ENCODE measurements at regions not wholly inside any gene's neighbourhood (a gene's known extent, or its start where the extent isn't known, plus 50 kb on each side); places are given as distances from the start of the nearest gene placed in this dataset.

- Histone ChIP-seq H3K27me3 (ENCODE audit: insufficient read depth, insufficient read length) (no peaks in the 10 kb centered on the region), H3K9me3 (ENCODE audit: insufficient read depth, low read length) (no peaks in the 10 kb centered on the region), H3K9ac (ENCODE audit: insufficient read length, low read depth) (no peak overlapping the region), H3K36me3 (ENCODE audit: insufficient read depth, insufficient read length, low read length) (no peaks in the 10 kb centered on the region), H3K4me3 (ENCODE audit: insufficient read length, low read depth) (no peak overlapping the region), H3K4me1 (ENCODE audit: insufficient read depth, insufficient read length) (no peaks in the 10 kb centered on the region)
- TF ChIP-seq ZNF274 (IDR thresholded peaks at IDR 0.05; ENCODE audit: low read depth, low read length) (no peak), SUZ12 (IDR thresholded peaks at IDR 0.05; ENCODE audit: extremely low read depth, insufficient read depth, insufficient read length) (no peak), YY1 (IDR thresholded peaks at IDR 0.05; ENCODE audit: insufficient read depth, insufficient read length) (no peak)
- DNase-seq (ENCODE audit: low read depth, low spot score), result no peak
Observed at GRCh38 chr15:95400428-95400827, 930.1 kb upstream of the NR2F2 start.

DNA sequence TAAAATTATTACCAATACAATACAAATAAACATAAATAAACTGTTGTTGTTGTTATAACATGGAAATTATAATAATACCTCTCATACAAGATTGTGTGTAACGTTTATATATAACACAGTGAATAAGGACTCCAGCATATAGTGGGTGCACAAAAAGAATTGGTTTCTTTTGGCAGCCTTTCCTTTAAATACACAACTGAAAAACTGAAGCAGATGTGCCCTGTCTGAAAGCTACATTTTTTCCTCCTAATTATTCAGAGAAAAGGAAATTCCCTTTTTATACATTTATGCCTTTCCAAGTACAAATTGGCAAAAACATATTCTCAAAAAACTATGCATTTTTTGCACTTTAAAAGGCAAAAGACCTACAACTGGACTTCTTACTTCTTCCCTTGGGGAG, 928.9 kb upstream of the NR2F2 start:
- no peak for DNase-seq (ENCODE audit: low read depth, low spot score)
- Histone ChIP-seq H3K9ac (ENCODE audit: insufficient read length, low read depth) (no peak overlapping the region), H3K4me1 (ENCODE audit: insufficient read depth, insufficient read length) (no peaks in the 10 kb centered on the region), H3K9me3 (ENCODE audit: insufficient read depth, low read length) (no peaks in the 10 kb centered on the region), H3K4me3 (ENCODE audit: insufficient read length, low read depth) (no peak overlapping the region), H3K27me3 (ENCODE audit: insufficient read depth, insufficient read length) (no peaks in the 10 kb centered on the region), H3K36me3 (ENCODE audit: insufficient read depth, insufficient read length, low read length) (no peaks in the 10 kb centered on the region)
- no peak for TF ChIP-seq SUZ12 (IDR thresholded peaks at IDR 0.05; ENCODE audit: extremely low read depth, insufficient read depth, insufficient read length)
- no peak for TF ChIP-seq ZNF274 (IDR thresholded peaks at IDR 0.05; ENCODE audit: low read depth, low read length)
- no peak for TF ChIP-seq YY1 (IDR thresholded peaks at IDR 0.05; ENCODE audit: insufficient read depth, insufficient read length)

DNA sequence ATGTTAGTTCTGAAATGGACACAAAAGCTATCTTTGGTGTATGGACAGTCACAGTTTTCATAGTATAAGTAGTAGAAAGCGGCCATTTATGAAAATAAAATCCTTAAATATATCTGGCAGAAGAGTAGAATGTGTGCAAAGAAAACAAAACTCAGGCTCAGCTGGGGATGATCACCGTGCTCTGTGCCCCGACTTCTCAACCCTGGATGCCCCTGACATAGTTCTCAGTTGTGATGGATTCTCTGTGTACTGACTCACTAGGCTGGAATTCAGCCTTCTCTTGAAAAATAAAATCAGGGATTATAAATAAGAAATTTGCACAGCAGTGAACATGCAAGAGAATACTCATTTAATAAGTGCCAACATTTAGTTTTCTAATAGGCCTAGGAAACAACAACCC, 925.1 kb upstream of the NR2F2 start:
- H3K27me3 ChIP-seq (ENCODE audit: insufficient read depth, insufficient read length), result no peaks in the 10 kb centered on the region
- H3K9me3 ChIP-seq (ENCODE audit: insufficient read depth, low read length), result no peaks in the 10 kb centered on the region
- TF ChIP-seq ZNF274 (IDR thresholded peaks at IDR 0.05; ENCODE audit: low read depth, low read length), result no peak
- no peak for TF ChIP-seq SUZ12 (IDR thresholded peaks at IDR 0.05; ENCODE audit: extremely low read depth, insufficient read depth, insufficient read length)
- TF ChIP-seq YY1 (IDR thresholded peaks at IDR 0.05; ENCODE audit: insufficient read depth, insufficient read length), result no peak
- DNase-seq (ENCODE audit: low read depth, low spot score), result no peak
- H3K9ac ChIP-seq (ENCODE audit: insufficient read length, low read depth), result no peak overlapping the region
- no peaks in the 10 kb centered on the region for H3K36me3 ChIP-seq (ENCODE audit: insufficient read depth, insufficient read length, low read length)
- H3K4me1 ChIP-seq (ENCODE audit: insufficient read depth, insufficient read length), result no peaks in the 10 kb centered on the region
- no peak overlapping the region for H3K4me3 ChIP-seq (ENCODE audit: insufficient read length, low read depth)

- TF ChIP-seq SUZ12 (IDR thresholded peaks at IDR 0.05; ENCODE audit: extremely low read depth, insufficient read depth, insufficient read length) (no peak), YY1 (IDR thresholded peaks at IDR 0.05; ENCODE audit: insufficient read depth, insufficient read length) (no peak), ZNF274 (IDR thresholded peaks at IDR 0.05; ENCODE audit: low read depth, low read length) (no peak)
- H3K9me3 ChIP-seq (ENCODE audit: insufficient read depth, low read length), result no peaks in the 10 kb centered on the region
- no peaks in the 10 kb centered on the region for H3K36me3 ChIP-seq (ENCODE audit: insufficient read depth, insufficient read length, low read length)
- no peaks in the 10 kb centered on the region for H3K4me1 ChIP-seq (ENCODE audit: insufficient read depth, insufficient read length)
- no peaks in the 10 kb centered on the region for H3K27me3 ChIP-seq (ENCODE audit: insufficient read depth, insufficient read length)
- no peak for DNase-seq (ENCODE audit: low read depth, low spot score)
- no peak overlapping the region for H3K9ac ChIP-seq (ENCODE audit: insufficient read length, low read depth)
- no peak overlapping the region for H3K4me3 ChIP-seq (ENCODE audit: insufficient read length, low read depth)
Observed at GRCh38 chr15:95407534-95407933, 923.0 kb upstream of the NR2F2 start.

DNA sequence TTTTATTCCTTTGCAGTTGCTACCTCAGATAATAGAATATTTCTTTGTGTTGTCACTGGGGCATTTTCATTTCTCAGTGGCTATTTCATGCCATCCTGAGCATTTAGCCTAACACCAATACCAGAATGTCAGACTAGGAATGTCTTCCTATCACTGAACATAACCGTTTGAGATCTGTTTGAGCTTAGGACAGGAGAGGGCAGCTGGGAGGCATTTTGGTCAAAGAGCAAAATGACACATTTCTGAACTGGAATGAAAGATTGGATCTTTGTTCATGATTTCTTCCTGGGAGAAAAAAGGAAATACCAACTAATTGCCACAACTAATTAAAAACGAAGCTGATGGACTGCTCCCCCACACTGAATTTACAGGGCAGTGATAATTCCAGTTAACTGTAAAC, 921.3 kb upstream of the NR2F2 start:
- no peaks in the 10 kb centered on the region for H3K27me3 ChIP-seq (ENCODE audit: insufficient read depth, insufficient read length)
- H3K36me3 ChIP-seq (ENCODE audit: insufficient read depth, insufficient read length, low read length), result no peaks in the 10 kb centered on the region
- H3K4me3 ChIP-seq (ENCODE audit: insufficient read length, low read depth), result no peak overlapping the region
- H3K9ac ChIP-seq (ENCODE audit: insufficient read length, low read depth), result no peak overlapping the region
- no peaks in the 10 kb centered on the region for H3K9me3 ChIP-seq (ENCODE audit: insufficient read depth, low read length)
- no peaks in the 10 kb centered on the region for H3K4me1 ChIP-seq (ENCODE audit: insufficient read depth, insufficient read length)
- TF ChIP-seq SUZ12 (IDR thresholded peaks at IDR 0.05; ENCODE audit: extremely low read depth, insufficient read depth, insufficient read length) (no peak), ZNF274 (IDR thresholded peaks at IDR 0.05; ENCODE audit: low read depth, low read length) (no peak), YY1 (IDR thresholded peaks at IDR 0.05; ENCODE audit: insufficient read depth, insufficient read length) (no peak)
- no peak for DNase-seq (ENCODE audit: low read depth, low spot score)

DNA sequence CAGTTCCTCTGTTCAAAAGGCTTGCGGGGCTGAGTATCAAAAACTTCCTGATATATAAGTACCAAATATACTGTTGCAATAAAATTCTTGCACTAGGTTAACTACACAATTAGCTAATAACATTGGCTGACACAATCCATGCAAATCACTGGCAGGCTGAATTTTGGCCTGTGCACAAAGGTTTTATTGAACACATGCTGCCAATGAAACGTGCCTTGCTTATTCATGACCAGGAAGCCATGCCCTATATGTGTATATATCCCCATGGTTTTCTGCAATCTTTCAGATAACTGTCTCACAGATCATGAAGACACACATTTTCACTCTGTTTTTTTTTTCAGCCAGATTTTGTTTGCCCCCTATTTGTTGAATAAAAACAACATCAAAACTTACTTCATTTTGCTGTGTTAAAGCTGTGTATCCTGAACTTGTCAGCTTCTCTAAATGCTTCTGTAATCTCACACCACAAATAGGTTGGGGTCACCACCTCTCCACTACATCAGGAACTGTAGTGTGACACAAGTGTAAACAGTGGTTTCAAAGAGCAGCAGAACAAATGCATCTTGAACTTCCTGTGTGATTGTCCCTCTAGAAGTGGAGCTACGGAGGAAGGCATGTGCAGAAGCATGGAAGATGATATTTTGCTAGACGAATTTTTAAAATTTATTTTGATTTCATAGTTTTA, 920.7 kb upstream of the NR2F2 start:
- DNase-seq (ENCODE audit: low read depth, low spot score), result no peak
- no peak for TF ChIP-seq SUZ12 (IDR thresholded peaks at IDR 0.05; ENCODE audit: extremely low read depth, insufficient read depth, insufficient read length)
- no peak for TF ChIP-seq YY1 (IDR thresholded peaks at IDR 0.05; ENCODE audit: insufficient read depth, insufficient read length)
- no peak for TF ChIP-seq ZNF274 (IDR thresholded peaks at IDR 0.05; ENCODE audit: low read depth, low read length)
- H3K9me3 ChIP-seq (ENCODE audit: insufficient read depth, low read length), result no peaks in the 10 kb centered on the region

DNA sequence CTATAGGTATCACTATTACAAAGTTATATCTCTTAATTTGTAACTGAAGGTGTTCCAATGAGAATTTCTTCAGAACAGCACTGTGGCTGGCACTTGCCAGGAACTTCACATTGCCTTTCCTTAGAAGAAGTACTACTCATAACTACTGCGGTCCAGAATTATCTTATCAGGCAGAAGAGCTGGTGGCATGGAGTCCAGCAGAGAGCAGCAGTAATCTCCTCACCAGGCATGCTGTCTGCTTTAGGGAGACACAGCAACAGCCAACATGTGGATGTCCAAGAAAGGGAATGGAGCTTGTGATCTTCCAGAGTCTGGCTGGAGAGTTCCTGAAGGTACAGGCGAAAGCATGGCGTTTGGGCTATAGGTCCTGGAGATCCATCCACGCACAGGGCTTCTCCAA, 919.7 kb upstream of the NR2F2 start:
- Histone ChIP-seq H3K9me3 (ENCODE audit: insufficient read depth, low read length) (no peaks in the 10 kb centered on the region), H3K9ac (ENCODE audit: insufficient read length, low read depth) (no peak overlapping the region), H3K27me3 (ENCODE audit: insufficient read depth, insufficient read length) (no peaks in the 10 kb centered on the region), H3K4me1 (ENCODE audit: insufficient read depth, insufficient read length) (no peaks in the 10 kb centered on the region), H3K36me3 (ENCODE audit: insufficient read depth, insufficient read length, low read length) (no peaks in the 10 kb centered on the region), H3K4me3 (ENCODE audit: insufficient read length, low read depth) (no peak overlapping the region)
- TF ChIP-seq SUZ12 (IDR thresholded peaks at IDR 0.05; ENCODE audit: extremely low read depth, insufficient read depth, insufficient read length), result no peak
- no peak for TF ChIP-seq YY1 (IDR thresholded peaks at IDR 0.05; ENCODE audit: insufficient read depth, insufficient read length)
- no peak for TF ChIP-seq ZNF274 (IDR thresholded peaks at IDR 0.05; ENCODE audit: low read depth, low read length)
- DNase-seq (ENCODE audit: low read depth, low spot score), result no peak

More for the DNA sequence above, 920.7 kb upstream of the NR2F2 start:
- Histone ChIP-seq H3K27me3 (ENCODE audit: insufficient read depth, insufficient read length) (no peaks in the 10 kb centered on the region), H3K9ac (ENCODE audit: insufficient read length, low read depth) (no peak overlapping the region), H3K4me1 (ENCODE audit: insufficient read depth, insufficient read length) (no peaks in the 10 kb centered on the region), H3K36me3 (ENCODE audit: insufficient read depth, insufficient read length, low read length) (no peaks in the 10 kb centered on the region), H3K4me3 (ENCODE audit: insufficient read length, low read depth) (no peak overlapping the region)
